ENCODE measurements at regions not wholly inside any gene's neighbourhood (a gene's known extent, or its start where the extent isn't known, plus 50 kb on each side); places are given as distances from the start of the nearest gene placed in this dataset.

- Histone ChIP-seq H3K4me3 (ENCODE audit: low read depth in 1 of 5, low read length in 5 of 5) (no peak overlapping the region), H3K9ac (ENCODE audit: low read length in 5 of 5) (no peak overlapping the region), H3K4me1 (ENCODE audit: control insufficient read depth in 5 of 5, insufficient read depth in 5 of 5, low read length in 5 of 5) (peaks cover 3 to 68% (median 43%) of the 10 kb centered on the region in 5 donors), H3K36me3 (ENCODE audit: control insufficient read depth in 5 of 5, insufficient read depth in 5 of 5, low read length in 5 of 5) (no peaks in the 10 kb centered on the region), H3K27me3 (ENCODE audit: control insufficient read depth in 5 of 5, insufficient read depth in 4 of 5, low read length in 5 of 5) (peaks cover 3 to 27% (median 15%) of the 10 kb centered on the region in 5 donors), H3K9me3 (ENCODE audit: control insufficient read depth in 5 of 5, low read length in 5 of 5) (no peaks in the 10 kb centered on the region), H3K27ac (ENCODE audit: low read depth, low read length) (no peak overlapping the region)
Measured at GRCh38 chr6:167679790-167680604, 146.7 kb upstream of the AFDN start.

- H3K9ac ChIP-seq (ENCODE audit: low read length in 5 of 5), result no peak overlapping the region
- no peaks in the 10 kb centered on the region for H3K36me3 ChIP-seq (ENCODE audit: control insufficient read depth in 5 of 5, insufficient read depth in 5 of 5, low read length in 5 of 5)
- H3K27me3 ChIP-seq (ENCODE audit: control insufficient read depth in 5 of 5, insufficient read depth in 4 of 5, low read length in 5 of 5), result peaks cover 3 to 27% (median 15%) of the 10 kb centered on the region in 5 donors
- H3K9me3 ChIP-seq (ENCODE audit: control insufficient read depth in 5 of 5, low read length in 5 of 5), result no peaks in the 10 kb centered on the region
- peaks cover 3 to 68% (median 38%) of the 10 kb centered on the region in 5 donors for H3K4me1 ChIP-seq (ENCODE audit: control insufficient read depth in 5 of 5, insufficient read depth in 5 of 5, low read length in 5 of 5)
- no peak overlapping the region for H3K4me3 ChIP-seq (ENCODE audit: low read depth in 1 of 5, low read length in 5 of 5)
- H3K27ac ChIP-seq (ENCODE audit: low read depth, low read length), result no peak overlapping the region
Measured at GRCh38 chr6:167680605-167681149, 146.0 kb upstream of the AFDN start.

GRCh38 chr6:167682125-167682524 lies 144.6 kb upstream of the AFDN start:
- H3K4me3 ChIP-seq (ENCODE audit: low read depth in 1 of 5, low read length in 5 of 5), result no peak overlapping the region
- H3K36me3 ChIP-seq (ENCODE audit: control insufficient read depth in 5 of 5, insufficient read depth in 5 of 5, low read length in 5 of 5), result no peaks in the 10 kb centered on the region
- H3K4me1 ChIP-seq (ENCODE audit: control insufficient read depth in 5 of 5, insufficient read depth in 5 of 5, low read length in 5 of 5), result peaks cover 3 to 60% (median 24%) of the 10 kb centered on the region in 5 donors
- peak overlapping the region; percentile 33 for H3K27ac ChIP-seq (ENCODE audit: low read depth, low read length)
- H3K27me3 ChIP-seq (ENCODE audit: control insufficient read depth in 5 of 5, insufficient read depth in 4 of 5, low read length in 5 of 5), result peaks cover 3 to 26% (median 13%) of the 10 kb centered on the region in 5 donors
- no peak overlapping the region for H3K9ac ChIP-seq (ENCODE audit: low read length in 5 of 5)
- no peaks in the 10 kb centered on the region for H3K9me3 ChIP-seq (ENCODE audit: control insufficient read depth in 5 of 5, low read length in 5 of 5)

- H3K27me3 ChIP-seq (ENCODE audit: control insufficient read depth in 5 of 5, insufficient read depth in 4 of 5, low read length in 5 of 5), result peaks cover 3 to 21% (median 12%) of the 10 kb centered on the region in 5 donors
- no peaks in the 10 kb centered on the region for H3K36me3 ChIP-seq (ENCODE audit: control insufficient read depth in 5 of 5, insufficient read depth in 5 of 5, low read length in 5 of 5)
- H3K4me1 ChIP-seq (ENCODE audit: control insufficient read depth in 5 of 5, insufficient read depth in 5 of 5, low read length in 5 of 5), result peaks cover 3 to 59% (median 19%) of the 10 kb centered on the region in 5 donors
- peak overlapping the region; percentile 33 for H3K27ac ChIP-seq (ENCODE audit: low read depth, low read length)
- no peaks in the 10 kb centered on the region for H3K9me3 ChIP-seq (ENCODE audit: control insufficient read depth in 5 of 5, low read length in 5 of 5)
- H3K4me3 ChIP-seq (ENCODE audit: low read depth in 1 of 5, low read length in 5 of 5), result no peak overlapping the region
- H3K9ac ChIP-seq (ENCODE audit: low read length in 5 of 5), result no peak overlapping the region
Measured at GRCh38 chr6:167682546-167683027, 144.1 kb upstream of the AFDN start.

GRCh38 chr6:167683028-167683862 lies 143.5 kb upstream of the AFDN start:
- Histone ChIP-seq H3K4me1 (ENCODE audit: control insufficient read depth in 5 of 5, insufficient read depth in 5 of 5, low read length in 5 of 5) (peaks cover 3 to 56% (median 13%) of the 10 kb centered on the region in 5 donors), H3K9ac (ENCODE audit: low read length in 5 of 5) (no peak overlapping the region), H3K4me3 (ENCODE audit: low read depth in 1 of 5, low read length in 5 of 5) (no peak overlapping the region), H3K27ac (ENCODE audit: low read depth, low read length) (peak overlapping the region; percentile 44), H3K9me3 (ENCODE audit: control insufficient read depth in 5 of 5, low read length in 5 of 5) (no peaks in the 10 kb centered on the region), H3K27me3 (ENCODE audit: control insufficient read depth in 5 of 5, insufficient read depth in 4 of 5, low read length in 5 of 5) (peaks cover 3 to 17% (median 9%) of the 10 kb centered on the region in 5 donors), H3K36me3 (ENCODE audit: control insufficient read depth in 5 of 5, insufficient read depth in 5 of 5, low read length in 5 of 5) (no peaks in the 10 kb centered on the region)

- H3K4me1 ChIP-seq (ENCODE audit: control insufficient read depth in 5 of 5, insufficient read depth in 5 of 5, low read length in 5 of 5), result peaks cover 0 to 50% (median 3%) of the 10 kb centered on the region in 5 donors
- no peak overlapping the region for H3K27ac ChIP-seq (ENCODE audit: low read depth, low read length)
- H3K9me3 ChIP-seq (ENCODE audit: control insufficient read depth in 5 of 5, low read length in 5 of 5), result no peaks in the 10 kb centered on the region
- no peak overlapping the region for H3K4me3 ChIP-seq (ENCODE audit: low read depth in 1 of 5, low read length in 5 of 5)
- peaks cover 0 to 18% (median 4%) of the 10 kb centered on the region in 5 donors for H3K27me3 ChIP-seq (ENCODE audit: control insufficient read depth in 5 of 5, insufficient read depth in 4 of 5, low read length in 5 of 5)
- no peak overlapping the region for H3K9ac ChIP-seq (ENCODE audit: low read length in 5 of 5)
- H3K36me3 ChIP-seq (ENCODE audit: control insufficient read depth in 5 of 5, insufficient read depth in 5 of 5, low read length in 5 of 5), result no peaks in the 10 kb centered on the region
Measured at GRCh38 chr6:167684276-167685104, 142.2 kb upstream of the AFDN start.

GRCh38 chr6:167685654-167686053 lies 141.1 kb upstream of the AFDN start:
- peaks cover 0 to 19% (median 4%) of the 10 kb centered on the region in 5 donors for H3K27me3 ChIP-seq (ENCODE audit: control insufficient read depth in 5 of 5, insufficient read depth in 4 of 5, low read length in 5 of 5)
- H3K27ac ChIP-seq (ENCODE audit: low read depth, low read length), result no peak overlapping the region
- H3K4me1 ChIP-seq (ENCODE audit: control insufficient read depth in 5 of 5, insufficient read depth in 5 of 5, low read length in 5 of 5), result peaks cover 0 to 57% (median 3%) of the 10 kb centered on the region in 5 donors
- H3K36me3 ChIP-seq (ENCODE audit: control insufficient read depth in 5 of 5, insufficient read depth in 5 of 5, low read length in 5 of 5), result no peaks in the 10 kb centered on the region
- no peaks in the 10 kb centered on the region for H3K9me3 ChIP-seq (ENCODE audit: control insufficient read depth in 5 of 5, low read length in 5 of 5)
- no peak overlapping the region for H3K4me3 ChIP-seq (ENCODE audit: low read depth in 1 of 5, low read length in 5 of 5)
- no peak overlapping the region for H3K9ac ChIP-seq (ENCODE audit: low read length in 5 of 5)

- Histone ChIP-seq H3K4me3 (ENCODE audit: low read depth in 1 of 5, low read length in 5 of 5) (no peak overlapping the region), H3K36me3 (ENCODE audit: control insufficient read depth in 5 of 5, insufficient read depth in 5 of 5, low read length in 5 of 5) (no peaks in the 10 kb centered on the region), H3K4me1 (ENCODE audit: control insufficient read depth in 5 of 5, insufficient read depth in 5 of 5, low read length in 5 of 5) (peaks cover 0 to 59% (median 3%) of the 10 kb centered on the region in 5 donors)
Measured at GRCh38 chr6:167686204-167686893, 140.4 kb upstream of the AFDN start.

More at GRCh38 chr6:167686204-167686893, 140.4 kb upstream of the AFDN start:
- no peak overlapping the region for H3K9ac ChIP-seq (ENCODE audit: low read length in 5 of 5)
- H3K27me3 ChIP-seq (ENCODE audit: control insufficient read depth in 5 of 5, insufficient read depth in 4 of 5, low read length in 5 of 5), result peaks cover 0 to 19% (median 4%) of the 10 kb centered on the region in 5 donors
- no peaks in the 10 kb centered on the region for H3K9me3 ChIP-seq (ENCODE audit: control insufficient read depth in 5 of 5, low read length in 5 of 5)
- H3K27ac ChIP-seq (ENCODE audit: low read depth, low read length), result no peak overlapping the region
